MM.1S (cell line): ENCODE measurements at regions not wholly inside any gene's neighbourhood (a gene's known extent, or its start where the extent isn't known, plus 50 kb on each side); places are given as distances from the start of the nearest gene placed in this dataset.

Experiments
- CTCF ChIP-seq: fragments of 300-600 bp; sonication (generic); IDR thresholded peaks from 2 replicates; pipeline ENCODE4 v1.5.1; 2016; ENCODE audit warnings: antibody characterized with exemption, low read length, mixed read lengths
- EZH2 ChIP-seq: fragments of 300-600 bp; sonication (generic); optimal IDR thresholded peaks from 2 replicates; pipeline ENCODE3; 2017; ENCODE audit warnings: low read depth, mild to moderate bottlenecking, antibody characterized with exemption, low read length, mixed read lengths

GRCh38 chrX:26083093-26083492 is 55.0 kb upstream of the MAGEB18 start:
- TF ChIP-seq CTCF (no peak), EZH2 (no peak)
